Vagina (tissue), 2 donors: ENCODE measurements at regions not wholly inside any gene's neighbourhood (a gene's known extent, or its start where the extent isn't known, plus 50 kb on each side); places are given as distances from the start of the nearest gene placed in this dataset.
"Not testable (repeated sequence)": the region's sequence is repeated elsewhere in the genome, so short reads cannot be mapped to it uniquely, and the experiment has no call there.

Experiments
- DNase-seq, 2 donors: peaks; one replicate each; pipeline ENCODE4 v3.0.0-alpha.2; 2017; ENCODE audit errors: extremely low spot score in 2 of 2
- H3K27ac ChIP-seq: fragments of 200-600 bp; sonication (generic); one replicate; pipeline ENCODE4 v1.5.1; 2019
- H3K27me3 ChIP-seq: fragments of 200-600 bp; sonication (generic); one replicate; pipeline ENCODE4 v1.5.1; 2019
- H3K36me3 ChIP-seq, 2 donors: fragments of 200-600 bp; sonication (generic); one replicate each; pipeline ENCODE4 v1.5.1; 2017 to 2019
- H3K4me1 ChIP-seq: fragments of 200-600 bp; sonication (generic); one replicate; pipeline ENCODE4 v1.5.1; 2019
- H3K4me3 ChIP-seq, 2 donors: fragments of 200-600 bp; sonication (generic); 1 replicate in 1 of 2; 2 replicates in 1 of 2; pipeline ENCODE4 v1.5.1; 2016 to 2019
- H3K9me3 ChIP-seq: fragments of 200-600 bp; sonication (generic); one replicate; pipeline ENCODE4 v1.5.1; 2019
- CTCF ChIP-seq, 3 experiments: fragments of 450-650 bp in 2 of 3; fragments of 200-600 bp in 1 of 3; sonication (generic) in 1 of 3; IDR thresholded peaks; one replicate each; pipeline ENCODE4 v1.5.1; 2017 to 2019; ENCODE audit warnings: antibody characterized with exemption in 3 of 3, mild to moderate bottlenecking in 2 of 3, moderate library complexity in 2 of 3
- POLR2A ChIP-seq, 2 donors: fragments of 450-650 bp; IDR thresholded peaks; one replicate each; pipeline ENCODE4 v1.6.1; 2017; ENCODE audit warnings: antibody characterized with exemption in 2 of 2, mild to moderate bottlenecking in 2 of 2, moderate library complexity in 2 of 2
- POLR2AphosphoS5 ChIP-seq, 2 donors: sonication (generic); formaldehyde crosslinking; IDR thresholded peaks; one replicate each; pipeline ENCODE4 v1.9.0; 2017; ENCODE audit warnings: antibody characterized with exemption in 2 of 2, mild to moderate bottlenecking in 2 of 2, low read depth in 1 of 2; ENCODE audit not compliant: insufficient read depth in 1 of 2
- intact Hi-C: fragments of 100-400 bp; cut with DNase I; formaldehyde crosslinking; loops from one replicate; pipeline ENCODE4 v1.15.1; 2023

GRCh38 chr6:99821164-99821563 is 172.9 kb downstream of the MCHR2 start:
- no peak for TF ChIP-seq POLR2A (IDR thresholded peaks at IDR 0.05)
- TF ChIP-seq POLR2AphosphoS5 (IDR thresholded peaks at IDR 0.05; ENCODE audit: insufficient read depth in 1 of 2, low read depth in 1 of 2), result no peak
- TF ChIP-seq CTCF (IDR thresholded peaks at IDR 0.05), result no peak
- no peak for DNase-seq
- no peak overlapping the region for H3K27ac ChIP-seq
- H3K4me3 ChIP-seq, result no peak overlapping the region
- no peaks in the 10 kb centered on the region for H3K9me3 ChIP-seq
- H3K4me1 ChIP-seq, result no peaks in the 10 kb centered on the region
- no peaks in the 10 kb centered on the region for H3K36me3 ChIP-seq
- intact Hi-C loops, result no loop called here
- H3K27me3 ChIP-seq, result no peaks in the 10 kb centered on the region

- no peaks in the 10 kb centered on the region for H3K4me1 ChIP-seq
- DNase-seq, result no peak
- H3K27me3 ChIP-seq, result no peaks in the 10 kb centered on the region
- H3K9me3 ChIP-seq, result no peaks in the 10 kb centered on the region
- H3K36me3 ChIP-seq, result no peaks in the 10 kb centered on the region
- TF ChIP-seq POLR2AphosphoS5 (IDR thresholded peaks at IDR 0.05; ENCODE audit: insufficient read depth in 1 of 2, low read depth in 1 of 2) (no peak), CTCF (IDR thresholded peaks at IDR 0.05) (no peak), POLR2A (IDR thresholded peaks at IDR 0.05) (no peak)
- H3K4me3 ChIP-seq, result peak overlapping the region in 1 of 2 donors; percentile 22
- H3K27ac ChIP-seq, result no peak overlapping the region
- intact Hi-C loops, result no loop called here
These were observed 171.1 kb downstream of the MCHR2 start for GRCh38 chr6:99822741-99823512.

GRCh38 chr6:99823513-99824235 is 170.3 kb downstream of the MCHR2 start:
- H3K27me3 ChIP-seq, H3K4me1 ChIP-seq, DNase-seq, H3K9me3 ChIP-seq, H3K36me3 ChIP-seq, intact Hi-C loops, H3K27ac ChIP-seq: not testable (repeated sequence)
- peak overlapping the region in 1 of 2 donors; percentile 22 for H3K4me3 ChIP-seq

- Histone ChIP-seq H3K27me3 (no peaks in the 10 kb centered on the region), H3K4me1 (no peaks in the 10 kb centered on the region), H3K36me3 (no peaks in the 10 kb centered on the region), H3K27ac (no peak overlapping the region), H3K9me3 (no peaks in the 10 kb centered on the region), H3K4me3 (no peak overlapping the region)
- DNase-seq, result no peak
- TF ChIP-seq POLR2AphosphoS5 (IDR thresholded peaks at IDR 0.05; ENCODE audit: insufficient read depth in 1 of 2, low read depth in 1 of 2) (no peak), POLR2A (IDR thresholded peaks at IDR 0.05) (no peak), CTCF (IDR thresholded peaks at IDR 0.05) (no peak)
- intact Hi-C loops, result no loop called here
These were observed 161.0 kb downstream of the MCHR2 start for GRCh38 chr6:99833034-99833433.

GRCh38 chr6:99836471-99836870 is 157.6 kb downstream of the MCHR2 start:
- DNase-seq, result no peak
- Histone ChIP-seq H3K36me3 (no peaks in the 10 kb centered on the region), H3K27me3 (no peaks in the 10 kb centered on the region), H3K4me3 (no peak overlapping the region), H3K27ac (no peak overlapping the region), H3K9me3 (no peaks in the 10 kb centered on the region), H3K4me1 (no peaks in the 10 kb centered on the region)
- TF ChIP-seq POLR2AphosphoS5 (IDR thresholded peaks at IDR 0.05; ENCODE audit: insufficient read depth in 1 of 2, low read depth in 1 of 2), result no peak
- TF ChIP-seq POLR2A (IDR thresholded peaks at IDR 0.05), result no peak
- no peak for TF ChIP-seq CTCF (IDR thresholded peaks at IDR 0.05)
- intact Hi-C loops, result no loop called here
